Activated naive CD4-positive, alpha-beta T cell treated with anti-CD3 and anti-CD28 coated beads, Interleukin-2, amount 50 U/mL, for 16 hours (primary cell): ENCODE measurements at regions not wholly inside any gene's neighbourhood (a gene's known extent, or its start where the extent isn't known, plus 50 kb on each side); places are given as distances from the start of the nearest gene placed in this dataset.
"Not testable (repeated sequence)": the region's sequence is repeated elsewhere in the genome, so short reads cannot be mapped to it uniquely, and the experiment has no call there.

Experiments
- DNase-seq: peaks from one replicate; pipeline ENCODE4 v3.0.0-alpha.2; 2020

DNA sequence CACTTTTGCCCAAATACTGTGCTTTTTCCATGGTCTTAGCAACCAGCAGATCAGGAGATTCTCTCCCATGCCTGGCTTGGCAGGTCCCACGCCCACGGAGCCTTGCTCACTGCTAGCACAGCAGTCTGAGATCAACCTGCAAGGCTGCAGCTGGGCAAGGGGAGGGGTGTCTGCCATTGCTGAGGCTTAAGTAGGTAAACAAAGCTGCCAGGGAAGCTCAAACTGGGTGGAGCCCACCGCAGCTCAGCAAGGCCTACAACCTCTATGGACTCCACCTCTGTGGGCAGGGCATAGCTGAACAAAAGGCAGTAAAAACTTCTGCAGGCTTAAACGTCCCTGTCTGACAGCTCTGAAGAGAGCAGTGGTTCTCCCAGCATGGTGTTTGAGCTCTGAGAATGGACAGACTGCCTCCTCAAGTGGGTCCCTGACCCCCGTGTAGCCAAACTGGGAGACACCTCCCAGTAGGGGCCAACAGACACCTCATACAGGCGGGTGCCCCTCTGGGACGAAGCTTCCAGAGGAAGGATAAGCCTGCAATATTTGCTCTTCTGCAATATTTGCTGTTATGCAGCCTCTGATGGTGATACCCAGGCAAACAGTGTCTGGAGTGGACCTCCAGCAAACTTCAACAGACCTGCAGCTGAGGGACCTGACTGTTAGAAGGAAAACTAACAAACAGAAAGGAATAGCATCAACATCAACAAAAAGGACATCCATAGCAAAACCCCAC lies 132.8 kb upstream of the STARD13 start:
- DNase-seq, result not testable (repeated sequence)

DNA sequence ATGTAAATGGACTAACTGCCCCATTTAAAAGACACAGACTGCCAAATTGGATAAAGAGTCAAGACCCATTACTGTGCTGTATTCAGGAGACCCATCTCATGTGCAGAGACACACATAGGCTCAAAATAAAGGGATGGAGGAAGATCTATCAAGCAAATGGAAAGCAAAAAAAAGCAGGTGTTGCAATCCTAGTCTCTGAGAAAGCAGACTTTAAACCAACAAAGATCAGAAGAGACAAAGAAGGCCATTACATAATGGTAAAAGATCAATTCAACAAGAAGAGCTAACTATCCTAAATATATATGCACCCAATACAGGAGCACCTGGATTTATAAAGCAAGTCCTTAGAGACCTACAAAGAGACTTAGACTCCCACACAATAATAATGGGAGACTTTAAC lies 134.6 kb upstream of the STARD13 start:
- not testable (repeated sequence) for DNase-seq

DNA sequence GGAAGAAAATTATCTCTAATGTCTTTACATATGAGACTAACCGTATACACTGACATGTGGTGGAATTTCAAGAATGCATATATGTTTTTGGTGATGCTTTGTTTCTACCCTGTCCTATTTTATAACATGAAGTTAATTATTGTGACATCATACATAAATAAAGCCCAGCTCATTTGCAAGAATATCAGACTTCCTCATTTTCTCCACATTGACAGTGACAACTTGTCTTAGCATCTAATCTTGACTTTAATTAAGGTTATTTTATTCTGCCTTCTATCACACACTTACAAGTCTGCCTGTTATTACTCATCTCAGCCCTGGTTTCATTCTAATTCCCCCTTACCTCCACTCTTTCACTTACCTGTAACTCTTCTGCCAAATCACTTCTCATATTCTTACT lies 140.6 kb upstream of the STARD13 start:
- DNase-seq, result no peak

DNA sequence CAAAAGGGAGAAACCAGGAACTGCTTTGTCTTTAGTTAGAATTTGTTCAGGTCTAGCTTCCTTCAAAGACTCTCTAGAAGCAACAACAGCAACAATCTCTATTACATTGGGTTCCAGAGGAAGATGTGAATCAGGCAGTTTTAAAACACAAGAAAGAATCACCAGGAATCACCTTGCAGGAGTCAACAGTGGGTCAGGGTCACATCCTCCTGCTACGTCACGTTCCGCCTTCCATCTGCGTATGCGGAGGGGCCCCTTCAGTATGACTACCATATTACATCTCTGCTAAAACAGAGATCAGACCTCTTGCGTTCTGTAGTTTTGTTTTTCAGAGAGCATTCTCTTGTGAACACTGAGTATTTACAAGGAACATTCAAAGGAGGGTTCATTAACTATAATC lies 147.8 kb upstream of the STARD13 start:
- no peak for DNase-seq

DNA sequence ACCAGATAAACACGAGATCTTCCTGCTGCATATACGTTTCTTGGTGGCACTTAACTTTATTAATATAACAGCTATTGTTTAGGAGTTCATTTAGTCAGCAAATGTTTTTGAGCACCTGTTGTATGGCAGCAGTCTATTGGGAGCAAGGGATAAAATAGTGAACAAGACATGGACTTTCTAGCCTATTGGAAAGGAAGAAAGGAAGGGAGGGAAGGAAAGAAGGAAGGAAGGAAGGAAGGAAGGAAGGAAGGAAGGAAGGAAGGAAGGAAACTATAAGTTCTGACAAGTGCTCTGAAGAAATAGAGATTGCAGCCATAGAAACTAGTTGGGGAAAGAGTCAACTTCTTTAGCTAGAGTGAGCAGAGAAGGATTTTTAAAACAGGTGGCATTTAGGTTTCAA lies 149.1 kb upstream of the STARD13 start:
- no peak for DNase-seq

DNA sequence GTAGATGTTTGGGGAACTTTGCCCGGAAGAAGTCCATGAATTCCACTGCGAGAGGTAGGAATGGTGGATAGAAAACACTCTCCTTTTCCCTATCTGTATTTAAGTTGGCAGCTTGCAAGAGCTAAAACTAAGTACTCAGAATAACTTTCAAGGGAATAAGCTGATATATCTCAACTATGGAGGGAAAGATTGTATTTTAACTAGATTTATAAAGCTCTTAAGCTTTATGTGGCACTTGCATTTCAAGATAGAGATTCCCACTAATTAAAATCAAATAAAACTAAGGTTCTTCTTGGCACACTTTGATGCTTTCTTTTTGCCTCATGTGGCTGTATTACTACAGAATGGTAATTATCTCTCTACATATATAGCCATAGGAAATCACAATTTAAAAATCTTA lies 149.7 kb upstream of the STARD13 start:
- DNase-seq, result no peak

DNA sequence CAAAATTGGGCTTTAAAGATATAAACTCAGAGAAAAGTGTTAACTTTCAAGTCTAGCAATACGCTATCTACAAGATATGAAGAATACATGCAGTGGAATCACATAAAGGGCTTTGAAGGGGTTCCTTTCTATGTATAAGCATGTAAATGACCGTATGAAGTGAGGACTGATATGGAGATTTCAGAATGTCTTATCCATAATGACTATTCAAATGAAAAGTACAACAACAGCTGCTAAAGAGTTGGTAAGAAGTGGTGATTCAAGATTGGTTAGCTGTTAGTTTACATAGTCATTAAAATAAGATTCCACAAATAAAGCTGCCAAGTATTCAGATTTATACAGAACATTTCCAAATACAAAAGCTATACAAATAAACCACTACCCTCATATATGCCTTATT lies 153.4 kb upstream of the STARD13 start:
- DNase-seq, result no peak

DNA sequence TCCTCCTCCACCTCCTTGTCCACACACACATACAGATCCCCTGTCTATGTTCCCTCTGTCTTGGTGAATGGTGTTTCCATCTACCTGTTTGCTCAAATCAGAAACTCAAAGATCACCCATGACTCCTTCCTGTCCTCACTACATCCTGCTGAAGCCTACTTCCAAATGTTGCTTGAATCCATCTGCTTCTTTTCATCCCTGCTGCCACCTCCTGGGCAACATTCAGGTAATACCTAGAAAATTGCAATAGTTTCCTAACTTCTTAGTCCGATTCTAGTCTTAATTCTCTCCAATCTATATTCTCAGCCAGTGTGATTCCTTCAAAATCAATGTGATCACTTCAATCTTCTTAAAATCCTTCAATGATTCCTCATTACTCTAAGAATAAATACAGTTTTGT lies 155.5 kb upstream of the STARD13 start:
- DNase-seq, result no peak

DNA sequence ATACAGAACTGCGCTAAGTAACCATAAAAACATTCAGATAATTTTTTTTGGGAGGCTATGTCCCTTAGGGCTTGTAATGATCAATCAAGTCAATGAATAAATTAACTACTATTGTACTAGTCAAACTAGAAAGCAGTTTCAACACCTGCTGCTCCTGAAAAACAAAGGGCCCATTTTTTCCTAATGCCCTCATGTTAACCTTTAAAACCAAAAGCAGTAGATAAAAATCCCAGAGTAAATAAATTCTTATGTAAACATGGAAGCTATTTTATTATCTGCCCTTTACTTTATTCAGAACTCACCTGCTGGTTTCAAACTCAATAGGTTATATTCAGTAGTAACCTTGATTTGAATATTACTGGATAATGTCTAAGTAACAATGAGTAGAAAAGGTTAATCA lies 159.5 kb upstream of the STARD13 start:
- no peak for DNase-seq

DNA sequence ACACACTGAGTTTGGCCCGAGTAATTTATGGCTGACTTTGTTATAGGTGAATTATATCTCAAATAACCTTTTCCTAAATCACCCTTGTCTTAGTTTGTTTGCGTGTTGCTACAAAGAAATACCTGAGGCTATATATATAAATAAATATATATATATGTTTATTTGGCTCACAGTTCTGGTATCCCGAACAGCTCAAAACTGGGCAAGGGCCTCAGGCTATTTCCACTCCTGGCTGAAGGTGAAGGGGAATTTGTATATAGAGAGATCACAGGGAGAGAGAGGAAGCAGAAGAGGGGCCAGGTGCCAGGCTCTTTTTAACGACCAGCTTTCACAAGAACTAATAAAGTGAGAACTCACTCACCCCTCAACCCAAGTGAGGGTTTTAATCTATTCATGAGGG lies 159.9 kb upstream of the STARD13 start:
- no peak for DNase-seq

DNA sequence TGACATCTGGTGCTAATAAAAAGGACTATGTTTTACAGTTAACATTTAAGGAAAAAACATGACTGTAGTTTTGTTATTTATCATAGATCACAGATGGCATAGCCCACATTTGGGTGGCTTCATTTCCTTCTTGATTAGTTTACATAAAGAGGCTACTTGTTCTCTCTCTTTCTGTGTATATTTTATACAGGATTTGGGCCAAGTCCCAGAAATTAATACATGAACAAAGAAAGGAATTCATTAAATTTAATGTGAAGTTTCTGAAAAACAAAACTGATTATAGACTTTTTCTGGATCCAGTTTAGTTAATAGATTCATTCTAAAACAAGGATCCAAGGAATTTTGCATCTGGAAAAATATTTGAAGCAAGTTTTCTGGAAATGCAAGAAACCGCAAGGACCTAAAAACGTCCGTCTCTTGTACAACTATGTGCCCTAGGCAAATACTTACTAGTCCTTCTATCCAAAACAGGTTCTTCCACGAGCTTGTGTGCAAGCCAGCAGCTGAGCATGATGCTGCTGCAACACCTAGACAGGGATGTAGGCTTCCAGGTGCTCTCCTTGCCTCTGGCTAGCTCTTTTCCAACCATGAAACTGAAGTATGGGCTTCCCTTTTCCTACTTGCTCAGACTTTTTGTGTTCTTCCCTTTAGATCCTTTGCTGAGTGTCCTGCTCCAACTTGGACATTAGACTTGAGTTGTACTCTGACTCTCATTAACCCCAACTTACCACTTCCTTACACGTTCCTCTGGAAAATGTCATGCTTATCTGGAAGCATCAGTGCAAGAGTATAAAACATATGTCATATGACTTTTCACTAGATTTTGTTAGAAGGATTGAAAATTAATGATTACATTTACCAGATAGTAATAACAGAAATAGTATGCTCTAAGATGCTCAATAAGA lies 161.5 kb upstream of the STARD13 start:
- no peak for DNase-seq

DNA sequence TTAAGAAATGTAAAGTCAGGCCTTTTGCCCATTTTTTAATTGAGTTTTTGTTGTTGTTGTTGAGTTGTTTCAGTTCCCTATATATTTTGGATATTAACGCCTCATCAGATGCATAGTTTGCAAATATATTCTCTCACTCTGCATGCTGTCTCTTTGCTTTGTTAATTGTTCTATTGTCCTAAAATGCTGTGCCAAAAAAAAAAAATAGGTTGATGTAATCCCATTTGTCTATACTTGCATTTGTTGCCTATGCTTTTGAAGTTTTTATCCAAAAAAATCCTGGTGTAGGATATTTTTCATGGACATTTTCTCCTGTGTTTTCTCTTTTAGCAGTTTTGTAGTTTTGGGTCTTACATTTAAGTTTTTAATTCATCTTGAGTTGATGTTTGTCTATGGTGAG lies 163.3 kb upstream of the STARD13 start:
- DNase-seq, result no peak

DNA sequence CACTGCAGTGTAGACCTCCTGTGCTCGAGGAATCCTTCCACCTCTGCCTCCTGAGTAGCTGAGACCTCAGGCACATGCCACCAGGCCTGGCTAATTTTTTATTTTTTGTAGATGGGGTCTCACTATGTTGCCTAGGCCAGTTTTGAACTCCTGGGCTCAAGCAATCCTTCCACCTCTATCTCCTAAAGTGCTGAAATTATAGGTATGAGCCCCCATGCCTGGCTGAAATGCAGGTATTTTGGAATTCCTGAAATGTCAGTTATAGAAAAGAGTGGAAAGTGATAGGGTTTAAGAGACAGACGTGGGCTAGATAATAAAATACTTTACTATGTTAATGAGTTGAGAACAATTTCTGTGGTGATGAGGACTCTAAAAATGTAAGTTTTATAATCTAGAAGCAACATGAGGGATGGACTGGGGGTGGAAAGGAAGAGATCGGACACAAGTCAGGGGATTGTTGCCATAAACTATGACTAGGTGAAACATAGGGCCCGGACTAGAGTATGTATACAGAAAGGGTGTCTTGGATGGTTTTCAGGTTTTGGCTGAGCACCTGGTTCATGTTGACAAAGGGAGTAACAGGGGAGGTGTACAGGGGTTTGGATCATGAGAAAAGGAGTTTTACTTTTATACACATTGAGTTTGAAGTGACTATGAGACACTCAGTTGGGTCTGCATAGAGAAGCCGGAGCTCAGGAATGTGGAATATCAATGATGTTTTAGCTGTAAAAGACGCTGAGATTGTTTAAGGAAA lies 165.6 kb upstream of the STARD13 start:
- no peak for DNase-seq

DNA sequence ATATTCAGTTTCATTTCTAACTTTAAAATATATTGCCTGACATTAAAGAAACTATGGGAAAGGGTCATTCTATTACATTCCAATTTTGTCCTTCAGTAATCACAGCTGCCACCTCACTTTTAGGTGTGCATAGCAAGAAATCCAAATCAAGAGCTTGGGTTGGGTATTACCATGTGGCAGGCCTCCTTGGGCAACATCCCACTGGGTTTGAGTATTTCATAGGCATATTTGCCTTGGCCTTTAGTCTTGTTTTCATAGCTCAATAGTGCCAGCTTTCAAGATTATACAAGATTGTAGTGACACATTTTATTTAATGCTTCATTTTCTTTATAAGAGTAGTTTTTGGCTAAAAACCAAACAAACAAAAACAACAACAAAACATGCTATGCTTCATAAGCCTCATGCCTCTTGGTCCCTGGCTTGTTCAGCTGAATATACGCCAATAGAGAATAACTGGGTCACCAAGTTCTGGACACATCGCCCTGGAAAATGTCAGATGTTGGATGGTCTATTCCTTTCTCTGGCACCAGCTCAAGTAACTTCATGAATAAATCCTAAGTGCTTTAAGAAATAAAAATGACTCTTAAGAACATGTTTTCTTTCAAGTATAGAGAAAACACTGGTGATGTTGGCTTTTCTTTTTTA lies 167.4 kb upstream of the STARD13 start:
- no peak for DNase-seq

DNA sequence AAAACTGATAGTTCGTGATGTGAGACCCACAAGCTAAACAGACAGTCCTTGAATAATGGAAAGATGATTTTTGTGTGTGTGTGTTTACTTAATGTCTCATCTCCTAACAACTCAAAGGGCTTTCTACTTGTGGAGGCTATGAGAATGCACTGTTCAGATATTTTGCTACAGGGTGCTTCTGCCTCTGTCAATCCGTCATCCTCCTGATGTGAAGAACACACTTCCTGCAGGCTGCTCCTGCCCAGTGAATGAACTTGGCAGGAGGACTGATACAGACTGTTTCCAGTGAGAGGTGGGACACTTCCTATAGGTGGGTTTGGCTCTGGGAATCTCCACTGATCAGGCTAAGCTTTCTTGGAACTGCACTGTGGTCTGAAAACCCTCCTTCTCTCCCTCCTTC lies 168.4 kb upstream of the STARD13 start:
- DNase-seq, result no peak

DNA sequence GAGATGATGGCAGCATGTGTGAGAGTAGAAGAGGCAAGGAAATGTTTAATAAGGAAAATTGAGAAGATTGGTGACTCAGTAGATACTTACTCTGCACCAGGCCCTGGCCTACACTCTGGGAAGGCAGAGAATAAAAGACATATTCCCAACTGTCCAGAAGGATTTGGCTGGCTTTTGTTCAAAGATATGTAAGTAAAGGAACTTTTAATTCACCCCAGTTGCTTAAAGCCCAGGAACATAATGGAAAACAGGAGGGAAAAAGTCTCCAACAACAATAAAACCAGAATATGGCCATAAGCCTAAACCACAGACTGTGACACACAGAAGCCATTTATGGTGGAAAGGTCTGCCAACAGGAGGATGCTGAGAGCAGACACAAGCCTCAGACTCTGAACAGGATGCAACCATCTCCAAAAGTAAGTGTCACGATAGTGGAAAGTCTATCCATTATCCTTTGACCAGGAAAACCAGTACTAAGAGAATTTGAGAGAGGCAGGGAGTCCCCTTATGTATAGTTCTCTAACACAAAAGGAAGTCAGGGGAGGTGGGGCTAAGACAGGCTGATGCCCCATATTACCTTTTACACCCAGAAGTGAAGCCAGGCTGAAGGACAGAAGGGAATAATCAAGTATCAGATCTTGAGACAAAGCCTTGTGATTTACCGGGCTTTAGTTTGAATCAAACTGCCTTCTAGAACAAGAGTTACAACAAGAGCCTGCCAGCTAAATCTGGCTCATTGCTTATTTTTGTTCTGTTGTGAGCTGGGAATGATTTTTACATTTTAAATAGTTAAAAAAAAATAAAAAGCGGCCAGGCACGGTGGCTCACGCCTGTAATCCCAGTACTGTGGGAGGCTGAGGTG lies 169.5 kb upstream of the STARD13 start:
- no peak for DNase-seq

DNA sequence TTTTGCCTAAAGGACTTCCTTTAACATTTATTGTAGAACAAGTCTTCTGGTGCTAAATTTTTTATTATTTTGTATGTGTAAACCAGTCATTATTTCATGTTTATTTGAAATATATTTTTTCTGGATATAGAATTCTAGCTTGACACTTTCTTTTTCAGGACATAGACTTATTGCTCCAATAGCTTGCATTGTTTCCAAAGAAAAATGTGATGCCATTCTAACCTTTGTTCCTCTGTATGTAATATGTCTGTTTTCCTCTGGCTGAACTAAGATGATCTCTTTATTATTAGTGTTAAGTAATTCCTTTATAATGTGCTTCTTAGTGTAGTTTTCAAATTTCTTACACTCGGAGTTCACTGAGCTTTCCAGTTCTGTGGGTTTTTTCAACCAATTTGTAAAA lies 174.1 kb upstream of the STARD13 start:
- no peak for DNase-seq

DNA sequence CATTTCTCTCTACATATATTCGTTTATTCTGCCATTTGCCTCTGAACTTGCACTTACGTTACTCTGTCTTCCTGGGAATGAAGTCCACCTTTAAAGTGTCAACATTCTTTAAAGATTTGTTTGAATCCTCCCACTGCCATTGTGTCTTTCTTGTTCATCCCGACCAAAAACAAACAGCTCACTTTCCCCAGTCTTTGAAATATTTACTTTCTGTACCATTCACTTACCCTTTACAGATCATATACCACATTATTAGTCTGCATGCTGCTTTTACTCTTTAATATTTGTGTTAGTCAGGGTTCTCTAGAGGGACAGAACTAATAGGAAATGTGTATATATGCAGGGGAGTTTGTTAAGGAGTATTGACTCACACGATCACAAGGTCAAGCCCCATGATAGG lies 176.6 kb upstream of the STARD13 start:
- no peak for DNase-seq

DNA sequence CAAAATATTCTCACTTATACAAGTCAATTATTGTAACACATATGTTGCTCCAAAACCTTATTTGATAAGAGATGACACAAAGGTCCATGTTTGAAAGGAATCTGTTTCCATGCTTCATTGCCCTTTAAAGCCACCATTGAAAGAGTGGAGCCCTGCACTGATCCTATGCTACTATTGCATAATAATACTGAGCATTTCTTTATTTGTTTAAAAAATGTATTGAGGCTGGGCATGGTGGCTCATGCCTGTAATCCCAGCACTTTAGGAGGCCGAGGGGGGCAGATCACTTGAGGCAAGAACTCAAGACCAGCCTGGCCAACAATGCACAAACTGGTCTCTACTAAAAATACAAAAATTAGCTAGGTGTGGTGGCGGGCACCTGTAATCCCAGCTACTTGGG lies 178.8 kb upstream of the STARD13 start:
- DNase-seq, result no peak

DNA sequence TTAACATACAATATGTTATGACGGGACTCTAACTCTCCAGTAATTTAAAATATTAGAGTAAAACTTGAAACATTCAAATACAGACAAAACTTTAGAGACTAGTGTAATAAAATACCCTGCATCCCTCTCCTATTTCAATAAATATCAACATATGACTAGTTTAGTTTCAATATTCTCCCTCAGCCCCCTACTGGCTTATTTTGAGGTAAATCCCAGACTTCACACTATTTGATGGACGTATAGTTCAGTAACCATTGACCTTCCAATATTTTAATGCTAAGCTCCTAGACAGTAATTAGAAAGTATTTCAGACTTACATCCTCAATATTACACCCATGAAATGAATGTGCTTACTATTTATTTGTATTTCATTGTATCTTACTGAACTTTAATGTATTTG lies 180.7 kb upstream of the STARD13 start:
- no peak for DNase-seq

DNA sequence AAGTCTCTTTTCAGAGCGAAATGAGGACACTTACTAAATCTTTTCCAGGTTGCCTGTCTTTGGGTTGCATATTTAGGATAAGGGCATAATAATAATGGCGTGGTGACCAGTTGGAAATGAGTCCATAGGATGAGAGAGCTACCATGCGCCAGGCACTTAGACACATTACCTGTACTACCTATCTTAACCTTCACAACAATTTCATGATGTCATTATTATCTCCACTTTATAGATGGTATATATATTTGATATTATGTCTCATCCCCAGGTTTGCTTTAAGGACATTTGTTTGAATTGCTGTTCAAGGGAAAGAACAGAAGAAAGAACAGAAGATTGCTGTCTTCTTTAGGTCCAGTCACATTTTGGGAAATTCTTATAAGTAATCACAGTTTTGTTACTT lies 182.0 kb upstream of the STARD13 start:
- DNase-seq, result no peak

DNA sequence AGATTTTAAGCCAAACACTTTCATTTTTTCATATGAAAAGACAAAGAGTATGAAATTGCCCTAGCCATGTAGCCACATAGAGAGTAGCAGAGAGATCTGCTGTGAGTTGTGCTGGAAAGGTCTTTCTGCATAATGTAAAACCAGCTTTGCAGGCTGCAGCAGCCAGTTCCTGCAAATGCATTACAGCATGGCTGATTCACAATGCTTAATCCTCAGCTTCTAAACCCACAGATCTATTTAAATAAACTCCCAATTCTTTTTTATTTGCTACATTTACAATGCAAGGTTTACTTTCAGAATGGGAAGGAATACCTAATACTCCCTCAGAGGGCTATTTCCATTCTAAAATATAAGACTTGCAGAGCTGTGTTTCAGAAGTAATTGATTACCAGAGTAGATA lies 185.6 kb upstream of the STARD13 start:
- no peak for DNase-seq
